Fibroblast of the aortic adventitia (primary cell): ENCODE measurements at regions not wholly inside any gene's neighbourhood (a gene's known extent, or its start where the extent isn't known, plus 50 kb on each side); places are given as distances from the start of the nearest gene placed in this dataset.

Experiments
- DNase-seq: peaks from one replicate; pipeline ENCODE4 v3.0.0-alpha.2; 2010; ENCODE audit warnings: low read depth
- H3K4me3 ChIP-seq: 2 replicates; pipeline ENCODE4 v1.5.1; 2011; ENCODE audit warnings: low read depth, mild to moderate bottlenecking, control low read depth, low read length, moderate library complexity
- CTCF ChIP-seq: IDR thresholded peaks from 2 replicates; pipeline ENCODE4 v1.5.1; 2011; ENCODE audit warnings: mild to moderate bottlenecking, low read length, control low read depth, inconsistent platforms; ENCODE audit not compliant: insufficient read depth

- DNase-seq = no peak
- TF ChIP-seq CTCF = no peak
- no peak overlapping the region for H3K4me3 ChIP-seq
Measured at GRCh38 chr22:48579043-48579927, 1248.4 kb downstream of the BRD1 start.

DNA sequence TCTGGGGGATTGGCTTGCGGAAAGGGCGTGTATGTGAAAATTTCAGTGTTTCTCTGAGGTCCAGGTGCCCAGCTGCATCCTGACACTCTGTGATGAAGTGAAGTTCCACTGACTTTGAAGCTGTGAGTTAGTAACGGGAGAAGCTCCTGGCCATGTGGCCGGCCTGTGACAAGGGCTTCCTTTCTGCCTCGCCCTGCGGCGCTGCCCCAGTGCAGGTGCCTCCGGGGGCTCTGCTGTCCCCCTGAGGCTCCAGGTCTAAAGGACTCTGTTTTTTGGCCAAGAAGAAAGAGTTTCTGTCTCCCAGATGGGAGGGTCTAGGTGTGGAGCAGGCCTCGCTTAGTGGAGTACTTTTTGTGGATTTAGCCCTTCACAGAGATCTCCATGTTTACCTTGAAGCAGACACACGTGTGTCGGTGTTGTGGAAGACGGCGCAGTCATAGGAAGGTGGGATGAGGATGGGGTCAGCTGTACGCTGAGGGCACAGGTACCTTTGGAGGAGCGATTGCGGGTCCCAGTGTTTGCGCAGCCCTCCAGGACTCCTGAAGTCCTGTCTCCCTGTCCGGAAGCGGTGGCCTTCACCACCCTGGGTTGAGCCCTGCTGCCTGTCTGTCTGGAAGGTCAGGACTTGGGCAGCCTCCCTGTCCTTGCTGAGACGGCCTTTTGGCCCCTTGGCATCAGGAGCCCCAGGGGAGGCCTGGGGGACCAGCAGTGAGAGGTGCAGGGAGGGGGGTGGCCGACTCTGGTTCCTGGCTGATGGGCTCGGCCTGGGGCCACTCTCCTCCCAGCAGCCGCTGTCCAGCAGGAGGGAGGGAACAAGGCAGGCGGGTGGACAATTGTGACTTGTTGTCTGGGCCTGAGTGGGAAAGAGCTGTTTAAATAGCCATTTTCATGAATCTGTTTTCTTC lies 1249.3 kb downstream of the BRD1 start:
- no peak for DNase-seq
- no peak overlapping the region for H3K4me3 ChIP-seq
- no peak for TF ChIP-seq CTCF

- no peak overlapping the region for H3K4me3 ChIP-seq
- TF ChIP-seq CTCF = no peak
- no peak for DNase-seq
Measured at GRCh38 chr22:48577691-48578090, 1250.0 kb downstream of the BRD1 start.

GRCh38 chr22:48577014-48577690 lies 1250.5 kb downstream of the BRD1 start:
- no peak overlapping the region for H3K4me3 ChIP-seq
- TF ChIP-seq CTCF = no peak
- DNase-seq = no peak

DNA sequence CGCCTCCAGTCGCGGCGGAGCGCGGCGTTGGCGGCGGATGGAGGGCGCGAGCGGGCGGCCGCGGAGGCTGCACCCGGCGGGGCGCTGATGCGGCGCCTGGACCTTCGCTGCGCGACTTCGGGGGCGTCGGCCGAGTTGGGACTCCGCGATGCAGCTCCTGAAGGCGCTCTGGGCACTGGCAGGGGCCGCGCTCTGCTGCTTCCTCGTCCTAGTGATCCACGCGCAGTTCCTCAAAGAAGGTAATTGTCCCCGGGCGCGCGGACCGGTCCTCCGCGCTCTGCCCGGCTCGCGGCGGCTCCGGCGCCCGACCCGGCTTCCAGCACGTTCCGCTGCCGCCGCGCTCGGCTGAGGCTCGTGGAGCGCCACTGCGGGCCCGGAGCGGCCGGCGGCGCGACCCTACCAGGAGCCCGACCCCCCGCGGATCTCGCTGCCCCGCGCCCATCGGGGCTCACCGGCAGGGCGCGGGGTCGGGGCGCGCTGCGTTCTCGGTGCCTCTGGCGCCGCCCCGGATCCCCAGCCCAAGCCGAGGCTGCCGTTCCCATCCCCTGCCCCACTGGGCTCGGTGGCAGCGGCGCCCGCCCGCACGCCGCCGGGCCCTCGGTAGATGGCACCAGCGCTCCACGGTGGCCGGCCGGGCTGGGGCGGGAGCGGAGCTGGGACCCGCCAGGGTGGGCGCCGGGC lies 1251.2 kb downstream of the BRD1 start:
- H3K4me3 ChIP-seq = no peak overlapping the region
- TF ChIP-seq CTCF = no peak
- no peak for DNase-seq
